Panc1 (cell line): ENCODE measurements at regions not wholly inside any gene's neighbourhood (a gene's known extent, or its start where the extent isn't known, plus 50 kb on each side); places are given as distances from the start of the nearest gene placed in this dataset.

Source experiments
- ATAC-seq: fragments of 200-7000 bp; cut with Tn5 transposase; 2 replicates; pipeline ENCODE4 v1.9.1; 2020; ENCODE audit warnings: mild to moderate bottlenecking, moderate library complexity
- BruUV-seq: library from RNA; stranded (reverse); fragments of 400-500 nt; replicated peaks from 2 replicates; lab custom pipeline; 2021; lab: Mats Ljungman, UMichigan
- CTCF ChIA-PET: fragments of 300-600 bp; sonication (Branson Sonifier 250); formaldehyde crosslinking; loops from one replicate; lab custom pipeline; 2022; ENCODE audit warnings: antibody characterized with exemption; lab: Charles Lee
- POLR2A ChIA-PET: fragments of 300-600 bp; sonication (Branson Sonifier 250); formaldehyde crosslinking; loops from one replicate; lab custom pipeline; 2022; ENCODE audit warnings: antibody characterized with exemption; lab: Charles Lee
- DNase-seq: peaks from one replicate; pipeline ENCODE4 v3.0.0-alpha.2; 2010; ENCODE audit warnings: low read depth, low spot score
- H3K27ac ChIP-seq: 2 replicates; pipeline ENCODE4 v1.5.1; 2011; ENCODE audit warnings: mild to moderate bottlenecking, low read length, inconsistent platforms
- H3K27me3 ChIP-seq: fragments of 200-500 bp; sonication (Bioruptor generic); 2 replicates; pipeline ENCODE4 v1.6.0; 2014; ENCODE audit warnings: low read length, inconsistent platforms; ENCODE audit not compliant: control insufficient read depth, insufficient read depth
- H3K36me3 ChIP-seq: fragments of 200-500 bp; sonication (Bioruptor generic); 2 replicates; pipeline ENCODE4 v1.5.1; 2014; ENCODE audit warnings: inconsistent platforms, mild to moderate bottlenecking, low read length, moderate library complexity; ENCODE audit not compliant: control insufficient read depth, insufficient read depth
- H3K4me1 ChIP-seq: 2 replicates; pipeline ENCODE4 v1.5.1; 2011; ENCODE audit warnings: inconsistent platforms, mild to moderate bottlenecking, low read length, moderate library complexity; ENCODE audit not compliant: control insufficient read depth, insufficient read depth
- H3K4me3 ChIP-seq, 2 experiments: 2 replicates each; pipeline ENCODE4 v1.5.1; 2011 to 2012; ENCODE audit warnings: low read depth in 2 of 2, low read length in 2 of 2, mild to moderate bottlenecking in 2 of 2, inconsistent platforms in 1 of 2, moderate library complexity in 1 of 2
- H3K9me3 ChIP-seq: fragments of 200-500 bp; sonication (Bioruptor generic); 2 replicates; pipeline ENCODE4 v1.5.1; 2014; ENCODE audit warnings: low read depth, mild to moderate bottlenecking, inconsistent platforms, low read length, moderate library complexity; ENCODE audit not compliant: control insufficient read depth, insufficient read depth
- POLR2AphosphoS5 ChIP-seq: IDR thresholded peaks from 2 replicates; pipeline ENCODE4 v1.6.1; 2012; ENCODE audit warnings: mild to moderate bottlenecking, low read depth, low read length, moderate library complexity
- REST ChIP-seq, 2 experiments: IDR thresholded peaks; 2 replicates each; pipeline ENCODE4 v1.6.1; 2011 to 2012; ENCODE audit warnings: low read depth in 2 of 2, control low read depth in 1 of 2, low read length in 1 of 2, mild to moderate bottlenecking in 1 of 2, moderate library complexity in 1 of 2; ENCODE audit not compliant: insufficient read depth in 1 of 2
- SIN3A ChIP-seq: IDR thresholded peaks from 2 replicates; pipeline ENCODE4 v1.6.1; 2012; ENCODE audit warnings: low read depth, mild to moderate bottlenecking, low read length, moderate library complexity, borderline replicate concordance; ENCODE audit not compliant: insufficient read depth
- TCF7L2 ChIP-seq: IDR thresholded peaks from 2 replicates; pipeline ENCODE4 v1.6.1; 2011; ENCODE audit warnings: mild to moderate bottlenecking, low read depth, low read length, inconsistent platforms
- in situ Hi-C: cut with HindIII; loops from 2 replicates; pipeline ENCODE4 v1.10.0; 2016; ENCODE audit warnings: low sequenced_read_pairs, low pct_unique_long_range_greater_than_20kb
- intact Hi-C: fragments of 100-400 bp; cut with micrococcal nuclease; formaldehyde crosslinking; loops from one replicate; pipeline ENCODE4 v1.10.0; 2022; ENCODE audit not compliant: unreplicated experiment
- TF ChIP-seq, protein P1 (sequence below): fragments of 450-650 bp; IDR thresholded peaks from 2 replicates; pipeline ENCODE4 v1.5.1; 2017; ENCODE audit warnings: mild to moderate bottlenecking

DNA sequence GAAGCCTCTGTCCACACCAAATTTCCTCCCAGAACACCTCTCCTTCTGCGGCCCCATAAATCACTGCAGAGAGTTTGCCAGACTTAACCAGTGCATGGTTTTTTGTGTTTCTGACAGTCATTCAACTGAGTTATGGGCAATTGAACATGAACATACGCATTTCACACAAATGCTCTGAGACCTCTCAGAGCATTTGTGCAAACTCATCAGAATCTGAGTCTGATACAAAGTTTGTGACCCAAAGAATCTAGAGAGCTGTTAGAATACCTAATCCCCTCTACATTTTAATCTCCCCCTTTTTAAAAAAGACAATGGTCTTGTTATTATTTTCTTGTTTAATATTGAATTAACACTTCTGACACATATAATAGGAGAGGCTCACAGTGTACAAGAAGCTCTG lies 416.9 kb upstream of the SMARCA2 start:
- no peak overlapping the region for H3K4me3 ChIP-seq
- H3K4me1 ChIP-seq, result no peaks in the 10 kb centered on the region
- intact Hi-C loops, result no loop called here
- ChIA-PET POLR2A (no interaction called here), CTCF (no interaction called here)
- in situ Hi-C loops, result no loop called here
- no peaks in the 10 kb centered on the region for H3K27me3 ChIP-seq
- BruUV-seq, result no TSS peak
- TF ChIP-seq POLR2AphosphoS5 (no peak), REST (IDR thresholded peaks at IDR 0.05; ENCODE audit: insufficient read depth in 1 of 2, low read depth in 2 of 2, low read length in 1 of 2) (no peak), TCF7L2 (no peak), SIN3A (no peak)
- TF ChIP-seq, protein P1, sequence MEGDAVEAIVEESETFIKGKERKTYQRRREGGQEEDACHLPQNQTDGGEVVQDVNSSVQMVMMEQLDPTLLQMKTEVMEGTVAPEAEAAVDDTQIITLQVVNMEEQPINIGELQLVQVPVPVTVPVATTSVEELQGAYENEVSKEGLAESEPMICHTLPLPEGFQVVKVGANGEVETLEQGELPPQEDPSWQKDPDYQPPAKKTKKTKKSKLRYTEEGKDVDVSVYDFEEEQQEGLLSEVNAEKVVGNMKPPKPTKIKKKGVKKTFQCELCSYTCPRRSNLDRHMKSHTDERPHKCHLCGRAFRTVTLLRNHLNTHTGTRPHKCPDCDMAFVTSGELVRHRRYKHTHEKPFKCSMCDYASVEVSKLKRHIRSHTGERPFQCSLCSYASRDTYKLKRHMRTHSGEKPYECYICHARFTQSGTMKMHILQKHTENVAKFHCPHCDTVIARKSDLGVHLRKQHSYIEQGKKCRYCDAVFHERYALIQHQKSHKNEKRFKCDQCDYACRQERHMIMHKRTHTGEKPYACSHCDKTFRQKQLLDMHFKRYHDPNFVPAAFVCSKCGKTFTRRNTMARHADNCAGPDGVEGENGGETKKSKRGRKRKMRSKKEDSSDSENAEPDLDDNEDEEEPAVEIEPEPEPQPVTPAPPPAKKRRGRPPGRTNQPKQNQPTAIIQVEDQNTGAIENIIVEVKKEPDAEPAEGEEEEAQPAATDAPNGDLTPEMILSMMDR, result no peak
- H3K9me3 ChIP-seq, result no peaks in the 10 kb centered on the region
- H3K36me3 ChIP-seq, result no peaks in the 10 kb centered on the region
- H3K27ac ChIP-seq, result no peak overlapping the region
- no peak for DNase-seq
- no peak for ATAC-seq

DNA sequence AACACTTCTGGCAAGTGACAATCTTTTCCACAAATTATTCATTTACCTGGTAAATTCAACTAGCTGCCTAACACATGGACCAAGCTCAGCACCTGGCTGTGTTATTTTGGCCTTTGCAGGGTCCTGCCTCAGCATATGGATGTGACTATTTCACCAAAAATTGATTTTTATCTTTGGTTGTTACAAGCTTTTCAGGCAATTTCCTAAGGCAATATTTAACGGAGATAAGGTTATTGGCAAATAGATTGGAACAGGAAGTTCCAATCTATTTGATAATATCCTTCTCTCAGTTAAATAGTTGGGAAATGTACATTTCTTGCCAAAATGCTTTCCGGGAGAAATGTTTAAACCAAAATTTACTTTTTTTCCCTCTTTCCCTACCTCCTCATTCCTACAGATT lies 415.2 kb upstream of the SMARCA2 start:
- Histone ChIP-seq H3K27me3 (no peaks in the 10 kb centered on the region), H3K36me3 (no peaks in the 10 kb centered on the region), H3K9me3 (no peaks in the 10 kb centered on the region), H3K27ac (no peak overlapping the region), H3K4me3 (no peak overlapping the region), H3K4me1 (no peaks in the 10 kb centered on the region)
- POLR2A ChIA-PET, result no interaction called here
- DNase-seq, result no peak
- no peak for ATAC-seq
- no TSS peak for BruUV-seq
- CTCF ChIA-PET, result no interaction called here
- intact Hi-C loops, result no loop called here
- TF ChIP-seq TCF7L2, result no peak
- no peak for TF ChIP-seq SIN3A
- TF ChIP-seq POLR2AphosphoS5, result no peak
- TF ChIP-seq, protein P1, result no peak
- TF ChIP-seq REST (IDR thresholded peaks at IDR 0.05; ENCODE audit: insufficient read depth in 1 of 2, low read depth in 2 of 2, low read length in 1 of 2), result no peak
- in situ Hi-C loops, result no loop called here
